ENCODE measurements at regions not wholly inside any gene's neighbourhood (a gene's known extent, or its start where the extent isn't known, plus 50 kb on each side); places are given as distances from the start of the nearest gene placed in this dataset.

DNA sequence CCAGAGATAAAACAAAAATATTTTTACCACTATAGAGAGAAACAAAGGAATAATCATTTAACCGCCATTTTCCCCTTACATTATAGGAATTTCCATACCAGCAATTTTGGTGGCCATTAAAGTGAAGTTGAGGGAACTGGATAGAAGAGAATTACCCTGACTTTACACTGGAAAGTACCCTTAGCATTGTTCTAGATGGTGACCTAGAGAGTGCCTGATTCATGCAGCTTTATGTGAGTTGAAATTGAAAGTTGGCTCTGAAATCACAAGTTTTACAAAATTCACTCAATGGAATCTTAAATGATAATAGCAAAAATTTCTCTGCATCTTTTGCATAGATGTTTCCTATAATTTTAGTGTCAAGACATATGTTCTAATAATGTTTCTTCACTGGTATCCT is 55.7 kb upstream of the PREP start:
- Mint-ChIP-seq H3K36me3 (ENCODE audit: low read depth) (no peaks in the 10 kb centered on the region), H3K9me3 (no peaks in the 10 kb centered on the region), H3K27me3 (peaks cover 18% of the 10 kb centered on the region), H3K4me3 (no peak overlapping the region), H3K27ac (no peak overlapping the region), H3K4me1 (ENCODE audit: low read depth) (peaks cover 6% of the 10 kb centered on the region)
- TF ChIP-seq, protein P1, sequence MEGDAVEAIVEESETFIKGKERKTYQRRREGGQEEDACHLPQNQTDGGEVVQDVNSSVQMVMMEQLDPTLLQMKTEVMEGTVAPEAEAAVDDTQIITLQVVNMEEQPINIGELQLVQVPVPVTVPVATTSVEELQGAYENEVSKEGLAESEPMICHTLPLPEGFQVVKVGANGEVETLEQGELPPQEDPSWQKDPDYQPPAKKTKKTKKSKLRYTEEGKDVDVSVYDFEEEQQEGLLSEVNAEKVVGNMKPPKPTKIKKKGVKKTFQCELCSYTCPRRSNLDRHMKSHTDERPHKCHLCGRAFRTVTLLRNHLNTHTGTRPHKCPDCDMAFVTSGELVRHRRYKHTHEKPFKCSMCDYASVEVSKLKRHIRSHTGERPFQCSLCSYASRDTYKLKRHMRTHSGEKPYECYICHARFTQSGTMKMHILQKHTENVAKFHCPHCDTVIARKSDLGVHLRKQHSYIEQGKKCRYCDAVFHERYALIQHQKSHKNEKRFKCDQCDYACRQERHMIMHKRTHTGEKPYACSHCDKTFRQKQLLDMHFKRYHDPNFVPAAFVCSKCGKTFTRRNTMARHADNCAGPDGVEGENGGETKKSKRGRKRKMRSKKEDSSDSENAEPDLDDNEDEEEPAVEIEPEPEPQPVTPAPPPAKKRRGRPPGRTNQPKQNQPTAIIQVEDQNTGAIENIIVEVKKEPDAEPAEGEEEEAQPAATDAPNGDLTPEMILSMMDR (IDR thresholded peaks at IDR 0.05) = no peak
- no peaks in the 10 kb centered on the region for H3K36me3 ChIP-seq (ENCODE audit: insufficient read depth, low read length)
- ChIA-PET POLR2A (no interaction called here), CTCF (no interaction called here)
- ATAC-seq (ENCODE audit: poor library complexity) (no peak), DNase-seq (peak in 3 of 14 experiments; percentile 17 to 33 (median 18))
- no peaks in the 10 kb centered on the region for H3K27me3 ChIP-seq (ENCODE audit: control insufficient read depth in 1 of 2, insufficient read depth in 2 of 2, low read length in 2 of 2)
- H3K9me3 ChIP-seq (ENCODE audit: control insufficient read depth in 1 of 2, insufficient read depth in 1 of 2, low read length in 2 of 2) = no peaks in the 10 kb centered on the region
- H3K27ac ChIP-seq (ENCODE audit: low read depth in 1 of 2, low read length in 2 of 2) = no peak overlapping the region
- H3K4me3 ChIP-seq (ENCODE audit: low read length) = peak overlapping the region; percentile 29
- peaks cover 5% of the 10 kb centered on the region for H3K4me1 ChIP-seq (ENCODE audit: insufficient read depth, low read length)
- intact Hi-C loops (cut with DNase I, micrococcal nuclease) = no loop called here

DNA sequence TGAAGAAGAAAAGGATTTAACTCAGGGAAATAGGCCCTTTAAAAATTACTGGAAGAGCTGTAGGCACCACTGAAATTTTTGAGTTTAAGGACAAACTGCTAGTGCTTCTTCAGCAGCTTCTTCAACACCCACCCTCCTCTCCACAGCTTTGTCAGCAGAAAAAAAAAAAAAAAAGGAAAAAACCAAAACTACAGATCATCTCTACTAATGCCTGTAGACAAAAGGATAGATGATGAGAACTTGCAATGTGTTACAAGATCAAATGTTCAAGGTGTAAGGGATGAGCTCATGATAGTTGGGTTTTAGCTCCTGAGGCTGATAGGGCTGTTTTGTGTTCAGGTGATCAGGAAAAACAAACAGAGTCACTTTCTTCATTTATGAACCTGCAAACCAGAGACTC is 55.2 kb upstream of the PREP start:
- H3K4me3 Mint-ChIP-seq = no peak overlapping the region
- ATAC-seq (ENCODE audit: poor library complexity) (no peak), DNase-seq (peak in 1 of 14 experiments; percentile 38)
- H3K9me3 Mint-ChIP-seq = no peaks in the 10 kb centered on the region
- no peak overlapping the region for H3K4me3 ChIP-seq (ENCODE audit: low read length)
- intact Hi-C loops (cut with DNase I, micrococcal nuclease) = no loop called here
- no peak overlapping the region for H3K27ac Mint-ChIP-seq
- H3K27ac ChIP-seq (ENCODE audit: low read depth in 1 of 2, low read length in 2 of 2) = no peak overlapping the region
- ChIA-PET POLR2A (no interaction called here), CTCF (interaction anchor here (0.6 kb wide), 1 partner anchor 35 kb away, joined by 3 read pairs; no protein-coding TSS in a partner anchor)
- TF ChIP-seq, protein P1 (IDR thresholded peaks at IDR 0.05) = no peak
- no peaks in the 10 kb centered on the region for H3K9me3 ChIP-seq (ENCODE audit: control insufficient read depth in 1 of 2, insufficient read depth in 1 of 2, low read length in 2 of 2)
- no peaks in the 10 kb centered on the region for H3K27me3 ChIP-seq (ENCODE audit: control insufficient read depth in 1 of 2, insufficient read depth in 2 of 2, low read length in 2 of 2)
- peaks cover 18% of the 10 kb centered on the region for H3K27me3 Mint-ChIP-seq
- H3K36me3 ChIP-seq (ENCODE audit: insufficient read depth, low read length) = no peaks in the 10 kb centered on the region
- peaks cover 11% of the 10 kb centered on the region for H3K4me1 Mint-ChIP-seq (ENCODE audit: low read depth)
- H3K36me3 Mint-ChIP-seq (ENCODE audit: low read depth) = no peaks in the 10 kb centered on the region
- peaks cover 5% of the 10 kb centered on the region for H3K4me1 ChIP-seq (ENCODE audit: insufficient read depth, low read length)

DNA sequence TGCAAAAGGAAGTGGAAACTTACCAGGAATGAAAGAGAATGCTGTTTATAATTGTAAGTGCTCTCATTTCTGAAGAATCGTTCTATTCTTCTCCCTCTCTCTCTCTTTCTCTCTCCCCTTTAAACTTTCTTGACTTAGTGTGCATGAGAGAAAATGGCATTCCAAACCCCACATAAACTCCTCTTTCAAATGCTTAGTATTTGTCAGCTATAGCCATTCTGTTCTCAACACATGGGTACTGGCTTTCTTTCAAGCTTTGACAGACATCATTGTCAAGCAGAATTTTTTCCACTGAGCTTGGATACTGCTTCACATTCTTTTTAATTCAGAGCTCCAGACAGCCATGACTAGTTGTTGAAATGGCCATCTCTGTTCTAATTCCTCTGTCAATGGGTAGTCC is 51.1 kb upstream of the PREP start:
- Mint-ChIP-seq H3K4me1 (ENCODE audit: low read depth) (peaks cover 18% of the 10 kb centered on the region), H3K36me3 (ENCODE audit: low read depth) (no peaks in the 10 kb centered on the region), H3K9me3 (no peaks in the 10 kb centered on the region), H3K4me3 (no peak overlapping the region), H3K27me3 (peaks cover 10% of the 10 kb centered on the region), H3K27ac (peak overlapping the region; percentile 65)
- intact Hi-C loops (cut with DNase I, micrococcal nuclease) = no loop called here
- H3K9me3 ChIP-seq (ENCODE audit: control insufficient read depth in 1 of 2, insufficient read depth in 1 of 2, low read length in 2 of 2) = no peaks in the 10 kb centered on the region
- H3K4me3 ChIP-seq (ENCODE audit: low read length) = peak overlapping the region; percentile 14
- no peak overlapping the region for H3K27ac ChIP-seq (ENCODE audit: low read depth in 1 of 2, low read length in 2 of 2)
- H3K36me3 ChIP-seq (ENCODE audit: insufficient read depth, low read length) = no peaks in the 10 kb centered on the region
- TF ChIP-seq, protein P1 (IDR thresholded peaks at IDR 0.05) = no peak
- CTCF ChIA-PET = no interaction called here
- peak in 1 of 14 experiments; percentile 14 for DNase-seq
- POLR2A ChIA-PET = no interaction called here
- no peaks in the 10 kb centered on the region for H3K27me3 ChIP-seq (ENCODE audit: control insufficient read depth in 1 of 2, insufficient read depth in 2 of 2, low read length in 2 of 2)
- ATAC-seq (ENCODE audit: poor library complexity) = no peak
- peaks cover 4% of the 10 kb centered on the region for H3K4me1 ChIP-seq (ENCODE audit: insufficient read depth, low read length)
